Effector memory CD4-positive, alpha-beta T cell (primary cell): ENCODE measurements at regions not wholly inside any gene's neighbourhood (a gene's known extent, or its start where the extent isn't known, plus 50 kb on each side); places are given as distances from the start of the nearest gene placed in this dataset.
A peak's percentile ranks its signal among the peaks of the same experiment; 100 is the strongest.

Experiments
- DNase-seq, 3 donors: peaks; one replicate each; pipeline ENCODE4 v3.0.0-alpha.2; 2020
- H3K27ac ChIP-seq: 2 replicates; pipeline ENCODE4 v1.7.0; 2013; ENCODE audit warnings: mild to moderate bottlenecking, low read length, moderate library complexity; ENCODE audit not compliant: insufficient read depth, poor library complexity, severe bottlenecking
- H3K27me3 ChIP-seq: replicated peaks from 2 replicates; pipeline ENCODE4 v1.7.0; 2013; ENCODE audit warnings: mild to moderate bottlenecking, low read length; ENCODE audit not compliant: insufficient read depth, control insufficient read depth, poor library complexity, severe bottlenecking
- H3K36me3 ChIP-seq: 2 replicates; pipeline ENCODE4 v1.7.0; 2013; ENCODE audit warnings: mild to moderate bottlenecking, low read length, moderate library complexity; ENCODE audit not compliant: control insufficient read depth, insufficient read depth
- H3K4me1 ChIP-seq: 2 replicates; pipeline ENCODE4 v1.7.0; 2013; ENCODE audit warnings: low read length, mild to moderate bottlenecking; ENCODE audit not compliant: control insufficient read depth, insufficient read depth, poor library complexity, severe bottlenecking
- H3K4me3 ChIP-seq: 2 replicates; pipeline ENCODE4 v1.7.0; 2013; ENCODE audit warnings: low read length, low read depth, mild to moderate bottlenecking; ENCODE audit not compliant: insufficient read depth, poor library complexity, severe bottlenecking
- H3K9me3 ChIP-seq: 2 replicates; pipeline ENCODE4 v1.7.0; 2013; ENCODE audit warnings: mild to moderate bottlenecking, low read length, moderate library complexity; ENCODE audit not compliant: control insufficient read depth

GRCh38 chr3:31439890-31440750, 92.6 kb upstream of the STT3B start:
- no peak overlapping the region for H3K27ac ChIP-seq
- no peak for DNase-seq
- H3K4me3 ChIP-seq: no peak overlapping the region
- peaks cover 6% of the 10 kb centered on the region for H3K9me3 ChIP-seq
- no peaks in the 10 kb centered on the region for H3K27me3 ChIP-seq
- no peaks in the 10 kb centered on the region for H3K4me1 ChIP-seq
- H3K36me3 ChIP-seq: no peaks in the 10 kb centered on the region

- Histone ChIP-seq H3K36me3 (no peaks in the 10 kb centered on the region), H3K27ac (no peak overlapping the region), H3K27me3 (no peaks in the 10 kb centered on the region), H3K9me3 (peaks cover 6% of the 10 kb centered on the region), H3K4me3 (no peak overlapping the region), H3K4me1 (no peaks in the 10 kb centered on the region)
- no peak for DNase-seq
Measured at GRCh38 chr3:31440878-31441277, 91.8 kb upstream of the STT3B start.

- no peak overlapping the region for H3K27ac ChIP-seq
- H3K4me1 ChIP-seq: no peaks in the 10 kb centered on the region
- no peak for DNase-seq
- no peaks in the 10 kb centered on the region for H3K9me3 ChIP-seq
- no peak overlapping the region for H3K4me3 ChIP-seq
- H3K36me3 ChIP-seq: no peaks in the 10 kb centered on the region
- no peaks in the 10 kb centered on the region for H3K27me3 ChIP-seq
Measured at GRCh38 chr3:31442755-31443154, 90.0 kb upstream of the STT3B start.

GRCh38 chr3:31444220-31445142, 88.2 kb upstream of the STT3B start:
- Histone ChIP-seq H3K27me3 (no peaks in the 10 kb centered on the region), H3K4me1 (peaks cover 9% of the 10 kb centered on the region), H3K4me3 (no peak overlapping the region), H3K36me3 (no peaks in the 10 kb centered on the region), H3K9me3 (no peaks in the 10 kb centered on the region), H3K27ac (no peak overlapping the region)
- no peak for DNase-seq

GRCh38 chr3:31445701-31446100, 87.0 kb upstream of the STT3B start:
- H3K27me3 ChIP-seq: no peaks in the 10 kb centered on the region
- H3K9me3 ChIP-seq: no peaks in the 10 kb centered on the region
- H3K36me3 ChIP-seq: no peaks in the 10 kb centered on the region
- no peak for DNase-seq
- H3K27ac ChIP-seq: no peak overlapping the region
- H3K4me1 ChIP-seq: peaks cover 9% of the 10 kb centered on the region
- no peak overlapping the region for H3K4me3 ChIP-seq

- Histone ChIP-seq H3K36me3 (no peaks in the 10 kb centered on the region), H3K4me3 (no peak overlapping the region), H3K4me1 (peaks cover 9% of the 10 kb centered on the region), H3K27me3 (no peaks in the 10 kb centered on the region), H3K9me3 (no peaks in the 10 kb centered on the region), H3K27ac (no peak overlapping the region)
- DNase-seq: peak in 1 of 3 donors; percentile 14
Measured at GRCh38 chr3:31448035-31448881, 84.5 kb upstream of the STT3B start.

- H3K4me1 ChIP-seq: peaks cover 9% of the 10 kb centered on the region
- no peak overlapping the region for H3K4me3 ChIP-seq
- DNase-seq: no peak
Measured at GRCh38 chr3:31448882-31449243, 83.9 kb upstream of the STT3B start.

GRCh38 chr3:31449318-31449717, 83.4 kb upstream of the STT3B start:
- Histone ChIP-seq H3K27me3 (no peaks in the 10 kb centered on the region), H3K36me3 (no peaks in the 10 kb centered on the region), H3K9me3 (no peaks in the 10 kb centered on the region), H3K27ac (no peak overlapping the region), H3K4me1 (peaks cover 9% of the 10 kb centered on the region), H3K4me3 (no peak overlapping the region)
- no peak for DNase-seq

More at GRCh38 chr3:31448882-31449243, 83.9 kb upstream of the STT3B start:
- no peak overlapping the region for H3K27ac ChIP-seq
- no peaks in the 10 kb centered on the region for H3K36me3 ChIP-seq
- no peaks in the 10 kb centered on the region for H3K9me3 ChIP-seq
- no peaks in the 10 kb centered on the region for H3K27me3 ChIP-seq

- Histone ChIP-seq H3K27me3 (no peaks in the 10 kb centered on the region), H3K27ac (no peak overlapping the region), H3K4me3 (no peak overlapping the region), H3K9me3 (no peaks in the 10 kb centered on the region), H3K36me3 (no peaks in the 10 kb centered on the region), H3K4me1 (peaks cover 9% of the 10 kb centered on the region)
- DNase-seq: no peak
Measured at GRCh38 chr3:31450345-31450744, 82.4 kb upstream of the STT3B start.
